Calu3 (cell line): ENCODE measurements at regions not wholly inside any gene's neighbourhood (a gene's known extent, or its start where the extent isn't known, plus 50 kb on each side); places are given as distances from the start of the nearest gene placed in this dataset.

ENCODE experiments used
- BruUV-seq: library from RNA; stranded (reverse); fragments of 400-500 nt; replicated peaks from 2 replicates; lab custom pipeline; 2021; lab: Mats Ljungman, UMichigan
- CTCF ChIA-PET: fragments of 300-600 bp; sonication (Branson Sonifier 250); formaldehyde crosslinking; loops from one replicate; lab custom pipeline; 2022; ENCODE audit warnings: antibody characterized with exemption; lab: Charles Lee
- DNase-seq: peaks from one replicate; pipeline ENCODE4 v3.0.0; 2022
- H3K27ac Mint-ChIP-seq: one replicate; pipeline ENCODE4 v1.8.0; 2022; ENCODE audit warnings: mixed read lengths; ENCODE audit not compliant: unreplicated experiment
- H3K27me3 Mint-ChIP-seq: one replicate; pipeline ENCODE4 v1.8.0; 2022; ENCODE audit warnings: mixed read lengths; ENCODE audit not compliant: unreplicated experiment
- H3K36me3 Mint-ChIP-seq: one replicate; pipeline ENCODE4 v1.8.0; 2022; ENCODE audit warnings: mild to moderate bottlenecking, moderate library complexity, mixed read lengths; ENCODE audit not compliant: insufficient read depth, unreplicated experiment
- H3K4me1 Mint-ChIP-seq: one replicate; pipeline ENCODE4 v1.8.0; 2022; ENCODE audit warnings: mild to moderate bottlenecking, low read depth, mixed read lengths; ENCODE audit not compliant: unreplicated experiment
- H3K4me3 Mint-ChIP-seq: one replicate; pipeline ENCODE4 v1.8.0; 2022; ENCODE audit warnings: mild to moderate bottlenecking, low read depth, moderate library complexity, mixed read lengths; ENCODE audit not compliant: unreplicated experiment
- H3K9me3 Mint-ChIP-seq: one replicate; pipeline ENCODE4 v1.8.0; 2022; ENCODE audit warnings: low read depth, mixed read lengths; ENCODE audit not compliant: unreplicated experiment
- intact Hi-C: fragments of 100-400 bp; cut with micrococcal nuclease; formaldehyde crosslinking; loops from one replicate; pipeline ENCODE4 v1.10.0; 2022; ENCODE audit not compliant: unreplicated experiment
- TF ChIP-seq, protein P1 (sequence below): fragments of 200-600 bp; IDR thresholded peaks from one replicate; pipeline ENCODE4 v1.8.0; 2022; ENCODE audit warnings: antibody characterized with exemption; ENCODE audit not compliant: unreplicated experiment

DNA sequence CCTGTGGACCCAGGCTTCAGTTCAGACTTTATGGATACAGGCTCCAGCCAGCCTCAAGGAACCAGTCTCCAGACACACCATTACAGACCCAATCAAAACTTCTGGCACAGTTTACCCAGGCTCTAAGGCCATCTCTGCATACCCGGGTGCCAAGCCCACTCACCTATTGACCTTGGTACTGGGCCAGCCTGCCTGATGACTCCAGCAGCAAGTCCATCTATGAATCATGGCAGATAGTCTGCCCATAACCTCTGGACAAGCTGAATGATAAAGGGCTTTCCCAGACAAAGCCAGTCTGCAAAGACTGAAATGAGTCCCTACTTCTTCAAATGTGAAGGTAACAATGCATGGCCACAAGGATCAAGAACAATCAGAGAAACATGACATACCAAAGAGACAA is 1327.1 kb upstream of the C9orf72 start:
- Mint-ChIP-seq H3K27me3 (no peaks in the 10 kb centered on the region), H3K36me3 (no peaks in the 10 kb centered on the region), H3K9me3 (no peaks in the 10 kb centered on the region), H3K27ac (no peak overlapping the region), H3K4me3 (no peak overlapping the region), H3K4me1 (no peaks in the 10 kb centered on the region)
- intact Hi-C loops, result no loop called here
- BruUV-seq, result no TSS peak
- CTCF ChIA-PET, result no interaction called here
- TF ChIP-seq, protein P1, sequence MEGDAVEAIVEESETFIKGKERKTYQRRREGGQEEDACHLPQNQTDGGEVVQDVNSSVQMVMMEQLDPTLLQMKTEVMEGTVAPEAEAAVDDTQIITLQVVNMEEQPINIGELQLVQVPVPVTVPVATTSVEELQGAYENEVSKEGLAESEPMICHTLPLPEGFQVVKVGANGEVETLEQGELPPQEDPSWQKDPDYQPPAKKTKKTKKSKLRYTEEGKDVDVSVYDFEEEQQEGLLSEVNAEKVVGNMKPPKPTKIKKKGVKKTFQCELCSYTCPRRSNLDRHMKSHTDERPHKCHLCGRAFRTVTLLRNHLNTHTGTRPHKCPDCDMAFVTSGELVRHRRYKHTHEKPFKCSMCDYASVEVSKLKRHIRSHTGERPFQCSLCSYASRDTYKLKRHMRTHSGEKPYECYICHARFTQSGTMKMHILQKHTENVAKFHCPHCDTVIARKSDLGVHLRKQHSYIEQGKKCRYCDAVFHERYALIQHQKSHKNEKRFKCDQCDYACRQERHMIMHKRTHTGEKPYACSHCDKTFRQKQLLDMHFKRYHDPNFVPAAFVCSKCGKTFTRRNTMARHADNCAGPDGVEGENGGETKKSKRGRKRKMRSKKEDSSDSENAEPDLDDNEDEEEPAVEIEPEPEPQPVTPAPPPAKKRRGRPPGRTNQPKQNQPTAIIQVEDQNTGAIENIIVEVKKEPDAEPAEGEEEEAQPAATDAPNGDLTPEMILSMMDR, result no peak
- DNase-seq, result no peak

DNA sequence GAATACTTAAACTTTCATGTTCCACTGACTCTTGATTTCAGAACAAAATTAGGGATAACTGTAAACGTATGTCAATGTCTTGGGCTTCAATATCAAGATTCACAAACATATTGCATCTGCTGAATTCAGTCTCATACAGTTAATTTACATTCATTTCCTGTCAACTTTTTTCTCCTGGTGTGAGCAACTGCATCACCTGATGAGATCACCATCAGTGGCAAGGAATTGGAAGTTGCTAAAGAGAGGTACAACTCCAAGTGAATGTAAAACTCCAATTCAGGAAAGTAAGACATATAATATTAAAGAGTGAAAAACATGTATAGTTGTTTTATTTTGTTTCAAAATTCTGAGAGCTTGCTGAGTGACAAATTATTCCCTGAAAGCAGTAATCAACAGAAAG is 1336.2 kb upstream of the C9orf72 start:
- Mint-ChIP-seq H3K9me3 (no peaks in the 10 kb centered on the region), H3K27ac (no peak overlapping the region), H3K4me1 (peaks cover 17% of the 10 kb centered on the region), H3K4me3 (no peak overlapping the region), H3K27me3 (no peaks in the 10 kb centered on the region), H3K36me3 (no peaks in the 10 kb centered on the region)
- DNase-seq, result no peak
- CTCF ChIA-PET, result no interaction called here
- intact Hi-C loops, result no loop called here
- BruUV-seq, result no TSS peak
- TF ChIP-seq, protein P1, result no peak

DNA sequence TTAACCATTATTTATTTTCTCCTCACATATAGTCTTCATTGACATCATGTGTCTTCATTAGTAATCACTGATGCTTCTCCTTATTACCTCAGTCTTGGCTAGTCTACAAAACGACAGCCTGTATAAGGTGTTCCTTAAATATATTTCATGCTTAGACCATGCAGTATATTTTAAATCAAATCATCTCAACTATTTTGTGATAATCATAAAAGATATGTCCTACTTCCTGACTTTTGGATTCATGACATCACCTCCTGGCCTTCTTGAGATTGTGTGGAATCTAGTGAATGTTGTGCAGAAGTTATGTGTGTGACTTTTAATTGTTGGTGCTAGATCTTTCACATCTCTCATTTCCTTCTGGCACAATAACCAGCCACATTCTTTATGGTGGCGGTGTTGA is 1339.3 kb upstream of the C9orf72 start:
- DNase-seq, result no peak
- Mint-ChIP-seq H3K27ac (no peak overlapping the region), H3K27me3 (no peaks in the 10 kb centered on the region), H3K9me3 (no peaks in the 10 kb centered on the region), H3K4me1 (peaks cover 24% of the 10 kb centered on the region), H3K36me3 (peaks cover 4% of the 10 kb centered on the region), H3K4me3 (no peak overlapping the region)
- intact Hi-C loops, result no loop called here
- TF ChIP-seq, protein P1, result no peak
- no TSS peak for BruUV-seq
- CTCF ChIA-PET, result no interaction called here

DNA sequence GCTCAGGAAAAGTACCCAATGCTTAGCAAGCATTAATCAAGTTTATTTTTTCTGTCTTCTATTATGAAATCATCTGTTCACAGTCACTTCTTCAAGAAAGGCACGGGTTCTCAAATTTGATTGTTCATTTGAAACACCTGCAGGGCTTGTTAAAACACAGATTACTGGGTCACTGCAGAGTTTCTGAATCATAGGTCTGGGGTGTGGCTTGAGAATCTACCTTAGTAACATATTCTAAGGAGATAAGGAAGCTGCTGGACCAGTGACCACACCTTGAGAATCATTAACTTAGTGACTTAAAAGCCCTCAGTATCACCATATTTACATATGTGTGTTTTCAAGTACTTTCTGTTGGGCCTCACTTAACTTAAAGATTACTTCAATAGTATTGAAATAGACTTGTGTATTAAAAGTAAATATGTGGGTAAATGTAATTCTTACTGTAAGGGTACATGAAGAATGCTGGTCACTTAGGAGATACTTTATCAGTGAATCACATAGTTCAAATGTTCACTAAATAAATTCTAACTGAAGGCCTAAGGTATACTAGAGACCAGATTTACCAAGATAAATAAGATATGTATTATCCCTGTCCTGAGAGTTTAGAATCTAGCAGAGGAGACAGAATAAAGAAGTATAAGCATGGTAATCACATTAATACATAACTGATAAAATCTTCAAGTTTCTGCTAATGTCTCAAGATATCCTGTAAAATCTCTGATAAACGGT is 1342.1 kb upstream of the C9orf72 start:
- no peaks in the 10 kb centered on the region for H3K27me3 Mint-ChIP-seq
- H3K4me1 Mint-ChIP-seq, result peaks cover 24% of the 10 kb centered on the region
- BruUV-seq, result no TSS peak
- H3K36me3 Mint-ChIP-seq, result peaks cover 4% of the 10 kb centered on the region
- CTCF ChIA-PET, result no interaction called here
- no peak overlapping the region for H3K4me3 Mint-ChIP-seq
- intact Hi-C loops, result loop anchor here (2.0 kb wide), 1 partner anchor 29 kb away; no protein-coding TSS in a partner anchor
- TF ChIP-seq, protein P1, result no peak
- DNase-seq, result peak; percentile 51
- H3K27ac Mint-ChIP-seq, result peak overlapping the region; percentile 98
- no peaks in the 10 kb centered on the region for H3K9me3 Mint-ChIP-seq
